SK-N-SH (cell line): ENCODE measurements at regions not wholly inside any gene's neighbourhood (a gene's known extent, or its start where the extent isn't known, plus 50 kb on each side); places are given as distances from the start of the nearest gene placed in this dataset.

Experiments
- CTCF ChIA-PET: fragments of 300-600, 350-600 bp; formaldehyde crosslinking; extraction: SDS; loops from one replicate; lab custom pipeline; 2021; lab: Yijun Ruan, JAX
- POLR2A ChIA-PET: fragments of 350-600 bp; sonication (Branson Sonifier 250); formaldehyde crosslinking; extraction: SDS; loops from one replicate; lab custom pipeline; 2020; ENCODE audit warnings: antibody characterized with exemption, inconsistent platforms; lab: Yijun Ruan, JAX
- DNase-seq: peaks from one replicate; pipeline ENCODE4 v3.0.0; 2012
- H2AFZ ChIP-seq: fragments of 200-600 bp; sonication (generic); 2 replicates; pipeline ENCODE4 v1.8.1; 2016; ENCODE audit warnings: antibody characterized with exemption, mild to moderate bottlenecking, low read depth
- H3F3A ChIP-seq: fragments of 200-600 bp; sonication (generic); replicated peaks from 2 replicates; pipeline ENCODE3; 2016; ENCODE audit warnings: antibody characterized with exemption, mild to moderate bottlenecking; ENCODE audit not compliant: insufficient read depth
- H3K27ac ChIP-seq, 2 experiments: fragments of 200-500 bp in 1 of 2; fragments of 200-600 bp in 1 of 2; sonication (Bioruptor generic) in 1 of 2; sonication (generic), shearing (Covaris generic) in 1 of 2; 2 replicates each; pipeline versions ENCODE4 v1.5.1 to v1.6.1; 2014 to 2016; ENCODE audit warnings: low read depth in 2 of 2, inconsistent platforms in 1 of 2, low read length in 1 of 2, mild to moderate bottlenecking in 1 of 2, mixed read lengths in 1 of 2
- H3K27me3 ChIP-seq: fragments of 200-600 bp; sonication (generic), shearing (Covaris generic); 2 replicates; pipeline ENCODE4 v1.6.1; 2016; ENCODE audit warnings: mixed run types; ENCODE audit not compliant: insufficient read depth
- H3K36me3 ChIP-seq, 2 experiments: fragments of 200-500 bp in 1 of 2; fragments of 200-600 bp in 1 of 2; sonication (Bioruptor generic) in 1 of 2; sonication (generic) in 1 of 2; replicated peaks in 1 of 2; 2 replicates each; pipeline versions ENCODE3 to v1.5.1; 2014 to 2016; ENCODE audit warnings: low read length in 1 of 2, mild to moderate bottlenecking in 1 of 2; ENCODE audit not compliant: insufficient read depth in 2 of 2, control insufficient read depth in 1 of 2
- H3K4me1 ChIP-seq, 2 experiments: fragments of 200-500 bp in 1 of 2; fragments of 200-600 bp in 1 of 2; sonication (Bioruptor generic) in 1 of 2; sonication (generic), shearing (Covaris generic) in 1 of 2; 2 replicates each; pipeline versions ENCODE4 v1.5.1 to v1.6.1; 2014 to 2016; ENCODE audit warnings: low read depth in 1 of 2, low read length in 1 of 2, mixed run types in 1 of 2; ENCODE audit not compliant: insufficient read depth in 2 of 2, control insufficient read depth in 1 of 2
- H3K4me2 ChIP-seq: fragments of 200-600 bp; sonication (generic), shearing (Covaris generic); 2 replicates; pipeline ENCODE4 v1.6.1; 2017; ENCODE audit warnings: mixed run types
- H3K4me3 ChIP-seq, 2 experiments: fragments of 200-500 bp in 1 of 2; fragments of 200-600 bp in 1 of 2; sonication (Bioruptor generic) in 1 of 2; sonication (generic), shearing (Covaris generic) in 1 of 2; 2 replicates each; pipeline versions ENCODE4 v1.5.1 to v1.8.1; 2014 to 2016; ENCODE audit warnings: low read depth in 2 of 2, inconsistent platforms in 1 of 2, low read length in 1 of 2, mild to moderate bottlenecking in 1 of 2, mixed read lengths in 1 of 2, moderate library complexity in 1 of 2
- H3K79me2 ChIP-seq: fragments of 200-600 bp; sonication (generic); 2 replicates; pipeline ENCODE4 v1.8.1; 2017; ENCODE audit warnings: mild to moderate bottlenecking; ENCODE audit not compliant: insufficient read depth
- H3K9ac ChIP-seq: fragments of 200-600 bp; sonication (generic); 2 replicates; pipeline ENCODE4 v1.6.1; 2017; ENCODE audit warnings: mixed run types
- H3K9me2 ChIP-seq: fragments of 200-600 bp; sonication (generic); 2 replicates; pipeline ENCODE4 v1.6.1; 2017; ENCODE audit warnings: mixed run types
- H3K9me3 ChIP-seq: fragments of 200-600 bp; sonication (generic); 2 replicates; pipeline ENCODE4 v1.6.1; 2017; ENCODE audit warnings: mixed run types, mild to moderate bottlenecking, moderate library complexity
- H4K20me1 ChIP-seq: fragments of 200-600 bp; sonication (generic); 2 replicates; pipeline ENCODE4 v1.6.1; 2017; ENCODE audit warnings: mild to moderate bottlenecking, mixed run types; ENCODE audit not compliant: insufficient read depth
- ELF1 ChIP-seq: IDR thresholded peaks from 2 replicates; pipeline ENCODE4 v1.4.0; 2012
- FOXM1 ChIP-seq: IDR thresholded peaks from 2 replicates; pipeline ENCODE4 v1.4.0; 2012; ENCODE audit warnings: low read depth, mild to moderate bottlenecking
- GATA2 ChIP-seq: sonication (generic); formaldehyde crosslinking; IDR thresholded peaks from 2 replicates; pipeline ENCODE4 v1.5.0; 2020; ENCODE audit warnings: mild to moderate bottlenecking, missing genetic modification reagents
- IRF3 ChIP-seq: fragments of 150-350 bp; IDR thresholded peaks from 2 replicates; pipeline ENCODE4 v1.6.1; 2016; ENCODE audit warnings: mild to moderate bottlenecking, low read depth, low read length
- JUND ChIP-seq: IDR thresholded peaks from 2 replicates; pipeline ENCODE4 v1.4.0; 2012
- MAX ChIP-seq: IDR thresholded peaks from 2 replicates; pipeline ENCODE4 v1.4.0; 2012; ENCODE audit warnings: low read depth
- MEF2A ChIP-seq: IDR thresholded peaks from 2 replicates; pipeline ENCODE4 v1.4.0; 2012; ENCODE audit warnings: low read depth, borderline replicate concordance
- NRF1 ChIP-seq: IDR thresholded peaks from 2 replicates; pipeline ENCODE4 v1.6.1; 2012; ENCODE audit warnings: low read depth, mild to moderate bottlenecking, low read length
- RAD21 ChIP-seq: IDR thresholded peaks from 2 replicates; pipeline ENCODE4 v1.6.1; 2012; ENCODE audit warnings: mild to moderate bottlenecking, low read length
- REST ChIP-seq: IDR thresholded peaks from 2 replicates; pipeline ENCODE4 v1.6.1; 2012; ENCODE audit warnings: mild to moderate bottlenecking, low read depth, low read length, moderate library complexity
- SMC3 ChIP-seq: IDR thresholded peaks from 2 replicates; pipeline ENCODE4 v1.6.1; 2012; ENCODE audit warnings: low read depth, low read length, improper control_type of control experiment
- TAF1 ChIP-seq: IDR thresholded peaks from 2 replicates; pipeline ENCODE4 v1.6.1; 2012; ENCODE audit warnings: low read depth, mild to moderate bottlenecking, low read length, moderate library complexity, borderline replicate concordance
- TCF12 ChIP-seq: IDR thresholded peaks from 2 replicates; pipeline ENCODE4 v1.4.0; 2012
- USF1 ChIP-seq: IDR thresholded peaks from 2 replicates; pipeline ENCODE4 v1.4.0; 2012; ENCODE audit warnings: low read depth, borderline replicate concordance
- USF2 ChIP-seq: fragments of 150-350 bp; IDR thresholded peaks from 2 replicates; pipeline ENCODE4 v1.6.1; 2017; ENCODE audit warnings: antibody characterized with exemption, low read length, low read depth, borderline replicate concordance
- ZBTB33 ChIP-seq: IDR thresholded peaks from 2 replicates; pipeline ENCODE4 v1.4.0; 2012; ENCODE audit warnings: low read depth, borderline replicate concordance
- WGBS: methylation state at CpG from one replicate; pipeline ENCODE4 v1.1.6; 2017; ENCODE audit warnings: low lambda C conversion rate; 5-methylcytosine and 5-hydroxymethylcytosine counted together

GRCh38 chr2:47253447-47253846 lies 77.1 kb upstream of the CALM2 start:
- Histone ChIP-seq H3K4me3 (no peak overlapping the region), H3K9me3 (no peaks in the 10 kb centered on the region), H3K27me3 (no peaks in the 10 kb centered on the region), H3K4me2 (no peak overlapping the region), H3F3A (no peaks in the 10 kb centered on the region), H3K36me3 (no peaks in the 10 kb centered on the region), H3K9me2 (no peaks in the 10 kb centered on the region), H3K27ac (no peak overlapping the region), H4K20me1 (no peaks in the 10 kb centered on the region), H3K9ac (no peak overlapping the region), H2AFZ (no peak overlapping the region), H3K79me2 (no peaks in the 10 kb centered on the region), H3K4me1 (peaks cover 5 to 17% of the 10 kb centered on the region in 2 experiments; a peak in 2 of 4 replicates)
- ChIA-PET CTCF (interaction anchor here (2.5 kb wide), 1 partner anchor 19 kb away, joined by 13 read pairs; no protein-coding TSS in a partner anchor), POLR2A (interaction anchor here (0.7 to 0.9 kb wide), 3 partner anchors 10 to 168 kb away, joined by 3 to 4 read pairs (median 3); no protein-coding TSS in a partner anchor)
- no peak for DNase-seq
- TF ChIP-seq MAX (no peak), JUND (no peak), NRF1 (no peak), TAF1 (no peak), FOXM1 (no peak), ELF1 (no peak), MEF2A (no peak), REST (no peak), RAD21 (no peak), TCF12 (no peak), SMC3 (no peak), USF2 (no peak), GATA2 (no peak), USF1 (no peak), ZBTB33 (no peak), IRF3 (no peak)
- WGBS: 94% methylated on average over 5 of the region's 5 CpGs
